ENCODE measurements at regions not wholly inside any gene's neighbourhood (a gene's known extent, or its start where the extent isn't known, plus 50 kb on each side); places are given as distances from the start of the nearest gene placed in this dataset.
A peak's percentile ranks its signal among the peaks of the same experiment; 100 is the strongest.

GRCh38 chr10:29784175-29784773 is 149.5 kb upstream of the SVIL start (continued):
- TF ChIP-seq ZNF350 (tag by site-specific recombination; IDR thresholded peaks at IDR 0.05) (no peak), ZNF184 (tag by site-specific recombination; IDR thresholded peaks at IDR 0.05) (peak; percentile 93), ZNF654 (tag by site-specific recombination; IDR thresholded peaks at IDR 0.05; ENCODE audit: low read depth) (peak; percentile 13), ZNF561 (tag by site-specific recombination; IDR thresholded peaks at IDR 0.05; ENCODE audit: borderline replicate concordance) (no peak), SCRT1 (tag by site-specific recombination; IDR thresholded peaks at IDR 0.05; ENCODE audit: borderline replicate concordance) (no peak), PRDM6 (tag by site-specific recombination; IDR thresholded peaks at IDR 0.05) (0 out of 2 replicates have a peak, but pooled peaks have one; percentile 7), ZNF174 (tag by site-specific recombination; IDR thresholded peaks at IDR 0.05) (no peak), KLF10 (tag by site-specific recombination; IDR thresholded peaks at IDR 0.05) (peak; percentile 89), ZNF23 (tag by site-specific recombination; IDR thresholded peaks at IDR 0.05; ENCODE audit: borderline replicate concordance) (no peak), ZNF792 (tag by site-specific recombination; IDR thresholded peaks at IDR 0.05) (no peak), ZNF266 (tag by site-specific recombination; IDR thresholded peaks at IDR 0.05; ENCODE audit: low read depth) (no peak), ATF2 (tag by site-specific recombination; IDR thresholded peaks at IDR 0.05; ENCODE audit: low read depth) (no peak), ZNF777 (tag by site-specific recombination; IDR thresholded peaks at IDR 0.05; ENCODE audit: borderline replicate concordance) (no peak), ZNF791 (tag by site-specific recombination; IDR thresholded peaks at IDR 0.05) (no peak), ZNF133 (tag by site-specific recombination; IDR thresholded peaks at IDR 0.05) (no peak), ZEB2 (tag by site-specific recombination; IDR thresholded peaks at IDR 0.05) (peak; percentile 86), ZNF140 (tag by site-specific recombination; IDR thresholded peaks at IDR 0.05) (no peak), ZNF76 (tag by site-specific recombination; IDR thresholded peaks at IDR 0.05; ENCODE audit: borderline replicate concordance, low read depth) (no peak; the same call in 1 of the 2 replicates), PRDM2 (tag by site-specific recombination; IDR thresholded peaks at IDR 0.05; ENCODE audit: borderline replicate concordance) (no peak), ZNF596 (tag by site-specific recombination; IDR thresholded peaks at IDR 0.05) (no peak), ZNF211 (tag by site-specific recombination; IDR thresholded peaks at IDR 0.05; ENCODE audit: low read depth) (no peak), ZNF146 (tag by site-specific recombination; IDR thresholded peaks at IDR 0.05) (0 out of 2 replicates have a peak, but pooled peaks have one; percentile 16), ZSCAN16 (tag by site-specific recombination; IDR thresholded peaks at IDR 0.05) (no peak)
- TF ChIP-seq, protein P1, sequence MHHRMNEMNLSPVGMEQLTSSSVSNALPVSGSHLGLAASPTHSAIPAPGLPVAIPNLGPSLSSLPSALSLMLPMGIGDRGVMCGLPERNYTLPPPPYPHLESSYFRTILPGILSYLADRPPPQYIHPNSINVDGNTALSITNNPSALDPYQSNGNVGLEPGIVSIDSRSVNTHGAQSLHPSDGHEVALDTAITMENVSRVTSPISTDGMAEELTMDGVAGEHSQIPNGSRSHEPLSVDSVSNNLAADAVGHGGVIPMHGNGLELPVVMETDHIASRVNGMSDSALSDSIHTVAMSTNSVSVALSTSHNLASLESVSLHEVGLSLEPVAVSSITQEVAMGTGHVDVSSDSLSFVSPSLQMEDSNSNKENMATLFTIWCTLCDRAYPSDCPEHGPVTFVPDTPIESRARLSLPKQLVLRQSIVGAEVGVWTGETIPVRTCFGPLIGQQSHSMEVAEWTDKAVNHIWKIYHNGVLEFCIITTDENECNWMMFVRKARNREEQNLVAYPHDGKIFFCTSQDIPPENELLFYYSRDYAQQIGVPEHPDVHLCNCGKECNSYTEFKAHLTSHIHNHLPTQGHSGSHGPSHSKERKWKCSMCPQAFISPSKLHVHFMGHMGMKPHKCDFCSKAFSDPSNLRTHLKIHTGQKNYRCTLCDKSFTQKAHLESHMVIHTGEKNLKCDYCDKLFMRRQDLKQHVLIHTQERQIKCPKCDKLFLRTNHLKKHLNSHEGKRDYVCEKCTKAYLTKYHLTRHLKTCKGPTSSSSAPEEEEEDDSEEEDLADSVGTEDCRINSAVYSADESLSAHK (tag by site-specific recombination; IDR thresholded peaks at IDR 0.05): no peak
- TF ChIP-seq, protein P2, sequence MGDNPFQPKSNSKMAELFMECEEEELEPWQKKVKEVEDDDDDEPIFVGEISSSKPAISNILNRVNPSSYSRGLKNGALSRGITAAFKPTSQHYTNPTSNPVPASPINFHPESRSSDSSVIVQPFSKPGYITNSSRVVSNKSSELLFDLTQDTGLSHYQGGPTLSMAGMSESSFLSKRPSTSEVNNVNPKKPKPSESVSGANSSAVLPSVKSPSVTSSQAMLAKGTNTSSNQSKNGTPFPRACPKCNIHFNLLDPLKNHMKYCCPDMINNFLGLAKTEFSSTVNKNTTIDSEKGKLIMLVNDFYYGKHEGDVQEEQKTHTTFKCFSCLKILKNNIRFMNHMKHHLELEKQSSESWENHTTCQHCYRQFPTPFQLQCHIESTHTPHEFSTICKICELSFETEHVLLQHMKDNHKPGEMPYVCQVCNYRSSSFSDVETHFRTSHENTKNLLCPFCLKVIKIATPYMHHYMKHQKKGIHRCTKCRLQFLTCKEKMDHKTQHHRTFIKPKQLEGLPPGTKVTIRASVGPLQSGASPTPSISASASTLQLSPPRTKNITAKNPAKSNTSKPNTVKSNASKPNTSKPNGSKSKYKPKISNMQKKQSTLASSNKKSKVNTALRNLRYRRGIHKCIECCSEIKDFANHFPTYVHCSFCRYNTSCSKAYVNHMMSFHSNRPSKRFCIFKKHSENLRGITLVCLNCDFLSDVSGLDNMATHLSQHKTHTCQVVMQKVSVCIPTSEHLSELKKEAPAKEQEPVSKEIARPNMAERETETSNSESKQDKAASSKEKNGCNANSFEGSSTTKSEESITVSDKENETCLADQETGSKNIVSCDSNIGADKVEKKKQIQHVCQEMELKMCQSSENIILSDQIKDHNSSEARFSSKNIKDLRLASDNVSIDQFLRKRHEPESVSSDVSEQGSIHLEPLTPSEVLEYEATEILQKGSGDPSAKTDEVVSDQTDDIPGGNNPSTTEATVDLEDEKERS (tag by site-specific recombination; IDR thresholded peaks at IDR 0.05): no peak
